GM12878 (cell line): ENCODE measurements at regions not wholly inside any gene's neighbourhood (a gene's known extent, or its start where the extent isn't known, plus 50 kb on each side); places are given as distances from the start of the nearest gene placed in this dataset.

Experiments used
- BCLAF1 ChIP-seq: fragments of 450-650 bp; IDR thresholded peaks from 2 replicates; pipeline ENCODE4 v1.6.1; 2017; ENCODE audit warnings: antibody characterized with exemption, mild to moderate bottlenecking, moderate library complexity
- E4F1 ChIP-seq: fragments of 450-650 bp; IDR thresholded peaks from 2 replicates; pipeline ENCODE4 v1.6.1; 2018; ENCODE audit warnings: borderline replicate concordance, mild to moderate bottlenecking; ENCODE audit not compliant: partially characterized antibody
- ESRRA ChIP-seq: IDR thresholded peaks from 2 replicates; pipeline ENCODE4 v1.6.1; 2012; ENCODE audit warnings: mild to moderate bottlenecking, low read length, improper control_type of control experiment
- FOXK2 ChIP-seq: fragments of 450-650 bp; IDR thresholded peaks from 2 replicates; pipeline ENCODE4 v1.6.1; 2017; ENCODE audit warnings: mild to moderate bottlenecking, moderate library complexity
- KAT2A ChIP-seq: conservative IDR thresholded peaks from 2 replicates; pipeline ENCODE4 v1.6.1; 2011; ENCODE audit warnings: low read depth, low read length; ENCODE audit not compliant: control insufficient read depth
- KLF5 ChIP-seq: fragments of 450-650 bp; IDR thresholded peaks from 2 replicates; pipeline ENCODE4 v1.6.1; 2014; ENCODE audit warnings: mild to moderate bottlenecking; ENCODE audit not compliant: partially characterized antibody
- RB1 ChIP-seq: fragments of 450-650 bp; formaldehyde crosslinking; IDR thresholded peaks from 2 replicates; pipeline ENCODE4 v1.6.1; 2017; ENCODE audit warnings: mild to moderate bottlenecking, borderline replicate concordance
- SIX5 ChIP-seq: IDR thresholded peaks from 2 replicates; pipeline ENCODE4 v1.6.1; 2011; ENCODE audit warnings: mild to moderate bottlenecking, low read depth, low read length, moderate library complexity; ENCODE audit not compliant: severe bottlenecking
- SREBF1 ChIP-seq: IDR thresholded peaks from 2 replicates; pipeline ENCODE4 v1.6.1; 2012; ENCODE audit warnings: mild to moderate bottlenecking, low read length
- ZNF207 ChIP-seq: fragments of 450-650 bp; IDR thresholded peaks from 2 replicates; pipeline ENCODE4 v1.6.1; 2014; ENCODE audit warnings: antibody characterized with exemption, mild to moderate bottlenecking, borderline replicate concordance

GRCh38 chr10:44014644-44015250, 366.1 kb upstream of the ZNF32 start (continued):
- no peak for TF ChIP-seq SIX5
- no peak for TF ChIP-seq BCLAF1
- no peak for TF ChIP-seq KAT2A
- TF ChIP-seq ZNF207 = no peak
- no peak for TF ChIP-seq SREBF1
- TF ChIP-seq RB1 = no peak
- no peak for TF ChIP-seq KLF5
- TF ChIP-seq FOXK2 = no peak
- no peak for TF ChIP-seq E4F1
- TF ChIP-seq ESRRA = no peak
